AG04449 (cell line): ENCODE measurements at regions not wholly inside any gene's neighbourhood (a gene's known extent, or its start where the extent isn't known, plus 50 kb on each side); places are given as distances from the start of the nearest gene placed in this dataset.

Source experiments
- CTCF ChIA-PET: fragments of 350-600 bp; formaldehyde crosslinking; extraction: SDS; loops from one replicate; lab custom pipeline; 2021; ENCODE audit warnings: antibody characterized with exemption; lab: Yijun Ruan, JAX
- POLR2A ChIA-PET: fragments of 400-600, 350-600 bp; formaldehyde crosslinking; extraction: SDS; loops from one replicate; lab custom pipeline; 2020; ENCODE audit warnings: antibody characterized with exemption, inconsistent platforms; lab: Yijun Ruan, JAX
- DNase-seq: peaks from one replicate; pipeline ENCODE4 v3.0.0-alpha.2; 2010; ENCODE audit warnings: low read depth, low spot score
- H3K4me3 ChIP-seq: 2 replicates; pipeline ENCODE4 v1.5.1; 2011; ENCODE audit warnings: low read depth, mild to moderate bottlenecking, control low read depth, low read length
- TF ChIP-seq, protein P1 (sequence below): IDR thresholded peaks from one replicate; pipeline ENCODE4 v1.5.1; 2011; ENCODE audit warnings: mild to moderate bottlenecking, moderate library complexity, low read length, control low read depth, inconsistent platforms; ENCODE audit not compliant: insufficient read depth; ENCODE audit errors: missing control alignments

GRCh38 chr4:160129439-160129838, 1026.6 kb downstream of the RAPGEF2 start:
- POLR2A ChIA-PET = no interaction called here
- no peak overlapping the region for H3K4me3 ChIP-seq
- TF ChIP-seq, protein P1, sequence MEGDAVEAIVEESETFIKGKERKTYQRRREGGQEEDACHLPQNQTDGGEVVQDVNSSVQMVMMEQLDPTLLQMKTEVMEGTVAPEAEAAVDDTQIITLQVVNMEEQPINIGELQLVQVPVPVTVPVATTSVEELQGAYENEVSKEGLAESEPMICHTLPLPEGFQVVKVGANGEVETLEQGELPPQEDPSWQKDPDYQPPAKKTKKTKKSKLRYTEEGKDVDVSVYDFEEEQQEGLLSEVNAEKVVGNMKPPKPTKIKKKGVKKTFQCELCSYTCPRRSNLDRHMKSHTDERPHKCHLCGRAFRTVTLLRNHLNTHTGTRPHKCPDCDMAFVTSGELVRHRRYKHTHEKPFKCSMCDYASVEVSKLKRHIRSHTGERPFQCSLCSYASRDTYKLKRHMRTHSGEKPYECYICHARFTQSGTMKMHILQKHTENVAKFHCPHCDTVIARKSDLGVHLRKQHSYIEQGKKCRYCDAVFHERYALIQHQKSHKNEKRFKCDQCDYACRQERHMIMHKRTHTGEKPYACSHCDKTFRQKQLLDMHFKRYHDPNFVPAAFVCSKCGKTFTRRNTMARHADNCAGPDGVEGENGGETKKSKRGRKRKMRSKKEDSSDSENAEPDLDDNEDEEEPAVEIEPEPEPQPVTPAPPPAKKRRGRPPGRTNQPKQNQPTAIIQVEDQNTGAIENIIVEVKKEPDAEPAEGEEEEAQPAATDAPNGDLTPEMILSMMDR = no peak
- CTCF ChIA-PET = no interaction called here
- no peak for DNase-seq

- TF ChIP-seq, protein P1 = no peak
- CTCF ChIA-PET = no interaction called here
Observed at GRCh38 chr4:160136021-160136420, 1033.1 kb downstream of the RAPGEF2 start.

DNA sequence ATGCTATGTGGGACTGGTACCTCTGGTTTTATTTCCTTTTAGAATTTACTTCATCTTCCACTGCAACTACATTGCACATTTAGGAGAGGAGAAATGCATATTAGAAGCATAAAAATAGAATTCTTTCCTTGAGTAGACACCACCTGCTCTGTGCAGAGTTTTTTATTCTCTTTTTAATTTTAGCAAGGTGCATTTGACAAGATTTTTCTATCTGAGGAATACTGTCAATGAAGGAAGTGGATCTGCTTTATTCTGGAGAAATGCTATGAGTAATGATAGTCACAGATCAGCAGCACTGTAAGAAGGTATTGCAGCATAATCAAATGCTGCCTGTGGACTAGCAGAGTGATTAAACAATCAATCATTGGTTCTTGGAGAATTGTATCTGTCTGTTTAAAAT, 1038.3 kb downstream of the RAPGEF2 start:
- POLR2A ChIA-PET = no interaction called here
- no peak for DNase-seq
- TF ChIP-seq, protein P1 = no peak
- CTCF ChIA-PET = no interaction called here
- H3K4me3 ChIP-seq = no peak overlapping the region

More at GRCh38 chr4:160136021-160136420, 1033.1 kb downstream of the RAPGEF2 start:
- POLR2A ChIA-PET = no interaction called here
- no peak for DNase-seq
- H3K4me3 ChIP-seq = no peak overlapping the region

DNA sequence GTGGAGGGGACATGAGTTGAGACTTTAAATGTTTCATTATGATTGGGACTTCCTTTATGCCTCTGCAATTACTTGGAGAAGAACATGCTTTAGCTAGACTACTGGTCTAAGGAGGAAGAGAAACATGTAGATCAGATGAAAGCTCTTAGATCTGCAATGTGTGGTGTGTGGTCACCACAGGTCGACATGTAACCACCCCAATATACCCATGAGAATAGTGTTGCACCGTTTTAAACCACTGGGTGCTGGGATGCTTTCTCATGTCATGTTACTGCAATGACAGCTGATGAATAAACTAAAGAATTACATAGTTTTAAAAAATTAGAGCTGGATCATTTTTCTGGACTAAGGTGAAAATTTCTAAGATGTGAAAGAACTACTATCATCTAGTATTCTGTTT, 1039.7 kb downstream of the RAPGEF2 start:
- TF ChIP-seq, protein P1 = no peak
- POLR2A ChIA-PET = no interaction called here
- no peak for DNase-seq
- no peak overlapping the region for H3K4me3 ChIP-seq
- CTCF ChIA-PET = no interaction called here

GRCh38 chr4:160143574-160143973, 1040.7 kb downstream of the RAPGEF2 start:
- no peak overlapping the region for H3K4me3 ChIP-seq
- DNase-seq = no peak
- TF ChIP-seq, protein P1 = no peak
- ChIA-PET POLR2A (no interaction called here), CTCF (no interaction called here)

- H3K4me3 ChIP-seq = no peak overlapping the region
- ChIA-PET CTCF (no interaction called here), POLR2A (no interaction called here)
- no peak for DNase-seq
- TF ChIP-seq, protein P1 = no peak
Observed at GRCh38 chr4:160159457-160159856, 1056.6 kb downstream of the RAPGEF2 start.
